Stimulated activated naive CD4-positive, alpha-beta T cell treated with Interleukin-2 at 50 U/mL for 16 hours (primary cell): ENCODE measurements at regions not wholly inside any gene's neighbourhood (a gene's known extent, or its start where the extent isn't known, plus 50 kb on each side); places are given as distances from the start of the nearest gene placed in this dataset.
A peak's percentile ranks its signal among the peaks of the same experiment; 100 is the strongest.

ENCODE experiments used
- DNase-seq: peaks from one replicate; lab custom pipeline; 2025; lab: John Stamatoyannopoulos, UW

DNA sequence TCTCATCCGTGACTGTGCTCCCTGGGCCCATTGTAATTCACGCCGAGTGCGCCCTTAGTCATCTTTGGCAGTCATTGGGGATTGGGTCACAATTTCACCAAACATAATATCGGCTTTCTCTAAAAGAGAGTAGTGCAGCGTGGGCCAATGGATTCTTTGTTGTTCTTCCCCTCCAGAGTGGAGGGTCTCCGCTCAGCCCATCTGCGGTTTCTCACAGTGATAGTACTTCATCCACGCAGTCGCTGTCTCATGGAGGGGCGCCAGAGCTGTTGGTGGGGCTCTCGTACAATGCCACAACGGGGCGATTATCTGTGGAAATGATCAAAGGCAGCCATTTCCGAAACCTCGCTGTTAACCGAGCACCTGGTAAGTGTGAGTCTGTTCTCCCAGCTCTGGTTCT lies 321.8 kb downstream of the SNAPC1 start:
- DNase-seq, result no peak

DNA sequence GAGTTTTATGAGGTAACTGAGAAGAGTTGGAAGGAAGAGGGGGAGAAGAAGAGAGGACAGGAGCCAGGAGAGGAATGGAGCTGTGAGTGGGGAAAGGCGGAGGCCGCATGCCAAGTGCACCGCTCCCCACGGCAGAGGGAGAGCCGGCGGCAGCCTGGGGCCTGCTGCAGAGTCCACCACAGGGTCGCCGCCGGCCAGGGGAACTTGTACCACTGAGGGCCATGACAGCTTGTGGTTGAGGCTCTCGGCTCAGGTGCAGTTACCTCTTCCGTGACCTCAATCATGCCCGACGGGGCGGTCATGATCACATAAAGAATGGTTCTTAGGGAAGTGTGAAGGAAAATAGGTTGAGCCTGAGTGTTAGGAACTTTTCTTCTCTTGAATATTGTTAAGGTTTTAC lies 325.0 kb downstream of the SNAPC1 start:
- no peak for DNase-seq

DNA sequence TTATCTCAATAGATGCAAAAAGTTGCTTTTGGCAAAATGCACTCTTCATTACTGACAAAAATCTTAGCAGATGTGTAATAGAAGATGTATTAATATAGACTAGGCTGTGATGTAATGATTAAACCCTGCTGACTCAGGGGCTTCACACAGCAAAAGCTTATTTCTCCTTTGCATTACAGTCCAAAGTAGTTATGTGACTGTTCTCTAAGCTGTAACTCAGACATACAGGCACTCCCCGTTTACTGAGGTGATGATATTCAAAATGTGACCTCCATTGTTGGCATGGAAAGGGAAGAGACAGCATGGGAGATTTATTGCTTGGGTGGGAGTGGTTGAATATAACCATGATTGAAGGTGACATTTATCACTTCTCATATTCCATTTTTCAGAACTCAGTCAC lies 331.5 kb downstream of the SNAPC1 start:
- DNase-seq, result no peak

DNA sequence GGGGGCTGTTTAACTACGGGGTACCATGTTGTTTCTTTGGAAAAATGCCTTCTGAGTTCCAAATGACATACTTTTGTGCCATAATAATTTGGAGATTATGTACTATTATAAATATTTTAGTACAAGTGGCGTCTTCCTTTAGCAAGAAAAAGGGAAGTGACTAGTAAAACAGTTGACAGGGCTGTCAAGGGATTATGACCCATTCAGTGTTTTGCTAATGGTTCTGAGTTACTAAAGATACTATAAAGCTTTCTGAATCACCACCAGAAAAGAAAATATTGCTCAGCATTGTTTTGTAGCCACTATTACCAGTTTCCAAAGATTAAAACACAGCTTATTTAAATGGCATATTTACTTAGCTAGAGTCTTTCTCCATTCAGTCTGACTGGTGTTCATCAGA lies 334.9 kb downstream of the SNAPC1 start:
- DNase-seq, result no peak

DNA sequence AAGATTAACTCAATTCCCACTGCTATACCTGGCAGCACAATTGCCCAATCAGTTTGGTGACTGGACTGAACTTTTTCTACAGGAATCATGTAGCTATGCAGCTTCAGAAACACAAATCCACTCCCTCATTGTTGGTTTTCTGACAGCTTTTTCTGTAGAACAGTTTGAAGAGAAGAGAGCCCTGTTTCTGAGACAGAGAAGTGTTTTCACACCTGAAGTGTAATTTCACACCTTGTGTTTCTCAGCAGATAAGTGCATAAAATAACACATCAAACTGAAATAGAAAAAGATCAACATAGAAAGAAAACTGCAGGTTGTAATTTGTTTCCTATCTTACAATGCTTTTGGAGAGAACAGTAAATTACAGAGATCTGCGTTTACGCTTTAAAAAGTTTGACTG lies 335.6 kb downstream of the SNAPC1 start:
- no peak for DNase-seq

DNA sequence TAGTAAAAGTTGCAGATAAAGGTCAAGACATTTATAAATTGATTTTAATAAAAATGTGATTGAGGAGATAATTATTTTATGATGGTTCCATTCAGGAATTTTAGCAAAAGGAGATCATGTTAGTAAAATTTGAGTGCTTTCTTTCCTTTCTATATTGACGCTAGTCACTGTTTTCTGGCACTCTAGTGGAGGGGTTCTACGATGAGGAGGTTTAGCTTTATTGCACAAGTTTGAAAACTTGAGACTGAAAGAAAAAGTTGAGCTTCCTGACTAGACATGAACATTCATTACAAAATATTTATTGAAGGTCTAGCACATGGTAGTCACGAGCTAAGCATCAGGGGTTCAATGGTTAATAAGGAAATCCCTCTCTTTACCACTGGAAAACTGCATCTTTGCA lies 336.1 kb downstream of the SNAPC1 start:
- DNase-seq, result no peak

DNA sequence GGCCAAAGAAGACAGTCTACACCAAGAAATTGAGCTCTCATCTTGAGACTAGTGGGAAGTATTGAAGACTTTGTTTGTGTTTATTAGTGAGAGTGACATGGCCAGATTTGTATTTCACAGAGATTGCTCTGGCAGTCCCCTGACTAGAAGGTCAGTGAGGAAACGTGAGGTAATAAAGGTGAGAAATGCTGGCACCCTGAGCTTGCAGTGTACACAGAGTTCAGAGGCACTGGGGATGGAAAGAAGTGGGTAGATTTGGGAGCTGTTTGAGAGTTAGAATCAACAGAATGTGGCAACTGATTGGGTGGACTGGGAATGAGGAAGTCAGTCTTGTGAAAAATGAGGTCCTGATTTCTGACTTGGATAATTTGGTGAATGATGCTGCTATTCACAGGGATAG lies 336.9 kb downstream of the SNAPC1 start:
- no peak for DNase-seq

DNA sequence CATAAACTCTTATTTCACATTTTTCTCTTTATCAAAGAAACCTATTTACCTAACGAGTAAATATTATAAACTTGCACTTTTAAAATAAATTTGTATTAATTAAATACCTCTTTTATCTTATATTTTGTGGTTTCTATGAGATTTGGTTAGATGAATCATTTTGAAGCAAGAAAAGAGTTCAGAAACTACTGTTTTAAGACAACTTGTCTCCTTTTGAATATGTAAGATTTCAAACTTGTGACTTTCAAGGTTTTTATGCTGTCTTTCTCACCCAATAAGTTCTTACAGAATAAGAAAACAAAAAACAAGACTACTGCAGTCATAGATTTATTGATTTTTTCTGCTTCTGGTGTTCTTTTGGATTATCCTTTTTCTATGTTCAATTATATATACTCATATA lies 339.0 kb downstream of the SNAPC1 start:
- DNase-seq, result no peak

DNA sequence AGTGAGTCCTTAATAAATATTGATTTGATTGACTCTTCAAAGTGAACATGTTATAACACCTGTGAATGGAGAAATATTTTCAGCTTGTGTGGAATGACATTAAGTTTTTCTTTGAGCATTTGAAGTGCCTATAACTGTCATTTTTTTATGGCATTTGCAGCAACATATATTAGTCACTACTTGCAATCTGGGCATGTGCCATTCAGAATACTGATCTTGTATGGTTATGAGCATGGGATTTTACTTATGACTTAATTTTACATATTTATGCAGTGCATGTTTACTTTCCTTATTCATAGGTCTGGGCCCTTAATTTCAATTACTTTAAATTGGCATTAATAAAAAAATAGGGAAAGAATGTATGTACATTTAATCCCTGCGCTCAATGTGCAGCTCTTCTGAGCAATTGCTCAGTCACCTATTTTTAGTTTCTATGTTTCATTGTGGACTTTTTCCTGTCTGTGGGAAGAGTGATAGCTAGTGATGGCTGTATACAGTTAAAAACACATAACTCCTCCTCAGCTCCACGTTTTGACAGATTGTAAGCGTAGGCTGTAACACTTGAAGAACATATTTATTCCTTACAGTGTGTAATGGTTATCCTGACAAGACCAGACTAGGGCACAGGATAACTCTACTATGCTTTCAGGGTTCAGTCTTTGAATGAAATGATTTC lies 339.6 kb downstream of the SNAPC1 start:
- no peak for DNase-seq

DNA sequence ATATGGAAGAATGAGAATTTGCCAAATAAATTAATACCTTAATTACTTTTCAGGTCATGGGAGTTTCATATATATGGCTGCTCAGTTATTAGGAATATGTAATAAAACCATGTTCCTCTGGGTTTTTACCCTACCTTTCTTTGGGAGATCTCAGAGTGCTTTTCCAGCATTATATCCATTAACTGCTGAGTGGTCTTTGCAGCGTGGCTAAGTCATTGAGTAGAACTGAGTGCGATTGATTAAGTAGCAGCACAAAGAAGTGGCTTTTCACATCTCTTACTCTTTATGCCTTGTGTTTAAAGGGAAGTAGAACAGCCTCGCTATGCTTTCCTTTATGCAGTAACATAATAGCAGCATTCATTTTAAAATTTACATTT lies 340.1 kb downstream of the SNAPC1 start:
- no peak for DNase-seq

DNA sequence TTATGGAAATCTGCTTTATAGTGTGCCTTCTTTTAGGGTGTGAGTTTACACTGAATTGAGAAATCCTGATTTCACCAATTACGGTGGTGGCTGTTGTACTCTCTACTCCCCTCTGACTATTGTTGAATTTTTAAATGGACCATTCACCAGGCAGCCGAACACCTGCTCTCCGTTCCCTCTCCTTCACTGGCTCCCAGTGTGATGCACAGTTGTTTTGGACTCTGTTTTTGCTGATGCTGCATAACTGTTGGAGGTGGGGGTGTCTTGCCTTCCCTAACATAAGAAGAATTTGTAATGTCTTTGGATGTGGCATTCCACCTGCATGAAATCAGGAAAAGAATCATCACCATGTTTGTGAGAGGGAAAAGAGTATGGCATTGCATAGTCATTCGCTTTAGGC lies 341.2 kb downstream of the SNAPC1 start:
- no peak for DNase-seq

DNA sequence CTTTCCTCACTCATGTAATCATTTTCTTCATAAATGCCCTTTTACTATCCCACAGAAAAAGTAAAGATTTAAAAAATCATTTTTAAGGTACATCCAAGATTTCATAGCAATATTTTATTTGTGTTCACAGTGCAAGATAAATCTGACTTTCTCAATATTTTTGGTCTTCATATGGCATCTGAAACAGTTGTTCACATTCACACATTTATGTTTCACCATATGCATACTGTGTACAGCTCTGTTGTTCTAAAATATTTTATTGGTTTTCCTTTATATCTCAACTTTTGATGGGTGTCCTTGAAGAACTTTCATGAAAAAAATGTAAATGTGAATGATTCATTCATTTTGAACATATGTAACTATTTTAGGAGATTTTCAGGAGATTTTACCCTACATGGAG lies 348.7 kb downstream of the SNAPC1 start:
- DNase-seq, result no peak

DNA sequence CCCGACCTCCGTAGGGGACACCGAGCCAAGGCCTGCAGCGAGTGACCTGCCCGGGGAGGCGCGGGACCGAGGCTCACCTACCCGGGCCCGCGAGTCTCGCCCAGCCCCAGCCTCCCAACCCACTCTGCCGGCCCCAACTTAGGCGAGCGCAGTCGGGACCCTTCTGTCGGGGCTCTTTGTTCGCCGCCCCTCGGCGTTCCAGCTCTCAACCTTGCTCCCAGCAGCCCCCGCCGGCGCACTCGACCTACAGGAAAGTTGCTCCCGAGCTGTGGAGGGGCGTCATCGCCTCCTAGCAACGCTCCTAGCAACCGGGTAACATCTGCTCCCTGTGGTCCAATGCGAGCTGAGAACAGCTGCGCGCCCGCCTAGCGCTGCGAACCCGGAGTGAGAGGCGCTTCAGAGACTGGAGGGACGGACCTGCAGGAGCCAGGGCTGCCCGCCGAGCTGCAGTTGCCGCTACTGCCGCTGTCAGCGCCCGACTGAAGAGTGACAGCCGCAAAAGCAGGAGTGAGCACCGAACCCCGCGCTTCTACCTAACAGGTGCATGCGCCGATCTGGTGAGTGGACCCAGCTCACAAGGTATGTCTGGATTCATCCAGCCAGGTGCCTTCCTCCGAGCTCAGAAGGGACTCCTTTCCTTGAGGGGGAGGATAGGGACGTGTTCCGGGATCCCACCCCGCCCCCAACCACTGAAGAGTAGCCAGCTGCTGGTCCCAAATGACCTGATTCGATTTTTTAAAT lies 355.0 kb downstream of the SNAPC1 start:
- DNase-seq, result peak; percentile 40

DNA sequence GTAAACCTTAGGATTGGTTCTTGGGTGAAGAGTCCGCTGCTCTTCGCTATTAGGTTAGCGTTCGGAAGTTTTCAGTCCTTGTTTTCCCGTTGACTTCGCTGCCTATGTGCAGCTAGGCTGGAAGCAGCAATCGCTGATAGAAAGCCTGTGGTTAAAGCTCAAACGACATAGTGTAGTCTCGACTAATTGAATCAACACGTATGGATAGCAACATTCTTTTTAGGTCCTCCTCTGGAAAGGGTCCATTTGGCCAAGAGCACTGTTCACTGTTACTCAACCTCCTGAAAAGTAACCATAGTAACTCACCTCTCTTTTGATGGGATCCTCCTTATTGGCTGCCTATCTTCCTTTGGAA lies 355.5 kb downstream of the SNAPC1 start:
- DNase-seq, result no peak

DNA sequence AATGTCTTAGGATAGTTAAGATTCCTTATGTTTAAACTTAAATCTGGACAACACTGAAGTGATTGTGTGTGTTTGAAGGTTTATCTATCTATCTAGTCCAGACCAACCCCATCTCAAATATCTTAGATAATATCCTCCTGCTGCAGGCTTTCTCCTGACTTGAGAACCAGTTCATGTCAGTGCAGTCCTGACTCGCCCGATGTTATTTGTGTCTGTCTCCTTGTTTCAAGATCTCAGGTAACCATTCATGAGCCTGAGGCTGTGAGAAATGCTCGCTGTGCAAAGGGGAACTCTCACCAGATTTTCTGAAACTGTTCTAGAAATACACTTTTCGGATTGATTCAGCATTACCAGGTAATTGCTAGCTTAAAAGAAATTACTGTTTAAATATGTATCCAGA lies 356.2 kb downstream of the SNAPC1 start:
- DNase-seq, result no peak

DNA sequence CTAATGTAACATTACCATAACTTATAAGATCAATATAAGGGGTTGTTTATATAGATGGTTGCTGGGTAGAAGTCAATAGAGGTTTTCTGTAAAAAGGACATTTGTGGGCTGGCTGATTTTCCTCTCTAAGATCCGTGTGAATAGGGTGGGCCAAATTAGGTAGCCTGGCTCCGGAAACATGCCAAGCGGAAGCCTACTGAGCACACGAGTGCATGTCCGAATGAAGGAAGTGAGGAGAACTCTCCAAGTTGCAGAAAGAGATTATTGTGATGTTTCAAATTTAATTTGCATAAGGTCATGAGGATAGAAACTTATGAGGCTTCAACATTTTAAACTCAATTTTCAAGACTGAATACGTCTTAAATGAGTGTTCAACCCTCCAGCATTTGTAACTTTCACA lies 356.7 kb downstream of the SNAPC1 start:
- no peak for DNase-seq

DNA sequence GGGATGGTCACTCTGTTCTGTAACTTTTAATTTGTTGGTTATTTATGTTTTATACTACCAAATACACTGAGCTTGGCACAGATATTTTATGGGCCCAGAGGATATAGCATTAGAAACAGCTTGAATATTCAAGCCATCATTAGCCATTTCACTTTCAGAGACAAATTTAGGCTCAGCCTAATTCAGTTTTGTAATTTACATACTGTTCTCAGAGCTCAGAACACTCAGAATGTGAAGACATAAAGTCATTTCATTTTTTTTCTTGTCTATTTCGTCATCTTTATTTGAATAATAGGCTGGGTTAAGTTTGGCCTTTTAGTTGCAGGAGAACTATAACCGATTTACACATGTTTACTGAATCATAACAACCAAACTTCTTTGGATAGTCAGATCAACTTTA lies 361.7 kb downstream of the SNAPC1 start:
- DNase-seq, result no peak

DNA sequence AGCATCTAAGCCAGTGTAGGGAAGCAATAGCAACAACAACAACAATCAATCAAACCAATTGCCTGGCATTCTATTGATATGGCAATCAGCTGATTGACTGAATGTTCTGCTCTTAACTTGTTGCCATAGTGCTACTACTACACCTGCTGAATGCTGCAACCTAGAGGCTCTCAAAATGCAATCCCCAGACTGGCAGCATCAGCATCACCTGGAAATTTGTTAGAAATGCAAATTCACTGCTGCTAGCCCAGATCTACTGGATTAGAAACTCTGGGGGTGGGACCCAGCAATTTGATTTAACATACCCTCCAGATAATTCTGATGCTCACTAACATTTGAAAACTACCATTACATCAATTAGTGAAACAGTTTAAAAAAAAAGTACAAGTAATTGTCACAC lies 363.6 kb downstream of the SNAPC1 start:
- DNase-seq, result no peak

DNA sequence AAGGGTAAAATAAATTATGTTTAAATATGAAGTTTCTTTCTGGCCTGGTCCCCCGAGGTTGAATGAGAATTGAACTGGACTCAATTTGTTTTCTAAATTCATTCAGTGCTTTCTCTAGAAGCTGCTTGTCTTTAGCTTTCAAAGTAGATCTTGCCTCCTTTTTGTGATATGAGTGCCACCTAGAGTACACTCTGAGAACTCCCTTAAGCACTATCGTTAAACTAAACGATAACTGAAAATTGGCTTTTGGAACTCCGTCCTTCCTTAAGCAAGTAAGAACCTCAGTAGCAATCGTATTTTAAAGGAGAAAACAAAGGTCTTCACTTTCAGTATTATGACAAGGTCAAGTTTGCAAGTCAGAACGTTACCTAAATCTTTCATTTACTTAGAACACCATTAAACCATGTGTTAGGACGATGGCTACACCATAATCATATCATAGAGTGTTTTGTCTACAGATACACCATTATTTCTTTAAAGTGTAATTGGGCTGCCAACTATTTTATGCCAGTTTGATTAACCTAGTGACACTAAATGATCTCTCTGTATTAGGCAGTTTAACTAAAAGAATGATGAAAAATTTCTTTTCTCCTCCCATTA lies 364.8 kb downstream of the SNAPC1 start:
- DNase-seq, result no peak

DNA sequence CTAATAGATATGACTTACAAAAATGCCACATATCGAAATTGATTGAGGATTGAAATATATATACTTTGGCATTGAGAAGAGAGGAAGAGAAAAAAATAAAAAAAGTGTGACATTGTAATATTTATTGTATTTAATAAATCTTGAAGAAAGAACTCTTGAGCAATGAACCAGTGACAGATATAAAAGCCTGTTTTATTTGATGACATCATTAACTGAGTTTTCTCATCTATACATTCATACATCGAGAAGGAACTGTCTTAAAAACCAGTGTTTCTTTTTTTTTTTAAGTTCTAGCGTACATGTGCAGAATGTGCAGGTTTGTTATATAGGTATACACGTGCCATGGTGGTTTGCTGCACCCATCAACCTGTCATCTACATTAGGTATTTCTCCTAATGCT lies 368.2 kb downstream of the SNAPC1 start:
- DNase-seq, result no peak

DNA sequence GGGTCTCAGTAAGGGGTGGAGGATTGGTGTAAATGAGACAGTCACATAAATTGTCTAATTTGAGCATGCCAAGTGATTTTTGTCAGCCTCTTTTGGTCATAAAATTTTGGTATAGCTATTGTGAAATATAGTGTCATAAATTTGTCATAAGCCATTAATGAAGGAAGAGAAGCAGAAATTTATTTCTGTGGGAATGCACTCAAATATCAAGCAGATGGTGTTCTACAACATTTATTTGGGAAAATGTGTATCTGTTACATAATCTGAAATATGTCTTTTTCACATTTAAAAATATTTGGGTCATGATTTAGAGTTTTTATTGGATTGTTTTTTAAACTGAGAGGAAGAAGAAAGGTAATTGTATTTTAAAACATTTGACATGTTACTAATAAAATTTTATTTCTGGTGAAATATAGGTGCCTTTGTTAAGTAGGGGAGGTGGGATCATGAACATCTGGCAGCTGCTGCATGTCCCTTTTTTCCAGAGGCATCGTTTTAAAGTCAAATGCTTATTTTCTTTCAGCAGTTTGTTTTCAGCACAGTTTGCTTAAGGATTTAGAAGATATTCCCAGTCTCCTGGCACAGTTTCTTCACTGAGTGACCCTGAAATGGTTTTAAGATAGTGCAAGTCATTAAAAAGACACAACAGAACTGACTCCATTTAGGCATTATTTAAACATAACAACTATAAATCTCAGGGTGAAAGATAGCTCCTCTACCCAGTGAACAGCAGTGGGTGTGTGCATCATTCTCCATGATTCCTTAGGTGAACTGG lies 371.7 kb downstream of the SNAPC1 start:
- DNase-seq, result no peak

DNA sequence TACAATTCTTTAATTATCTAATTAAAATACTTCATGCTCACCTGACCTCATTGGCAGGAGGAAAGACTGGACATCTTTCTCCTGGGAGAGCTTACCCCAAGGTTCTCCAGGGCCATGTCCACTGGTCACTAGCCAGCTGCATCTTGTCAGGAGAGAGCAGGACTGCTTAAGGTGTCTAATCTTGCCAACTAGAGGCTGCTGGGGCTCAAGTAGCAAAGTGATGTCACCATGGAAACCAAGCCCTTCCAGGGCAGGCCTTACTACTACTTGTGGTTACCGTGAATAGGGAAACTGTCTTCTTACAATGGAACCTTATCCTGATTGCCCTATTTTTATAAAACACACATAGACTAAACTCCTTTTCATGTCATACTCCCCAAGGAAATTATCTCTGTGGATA lies 376.4 kb downstream of the SNAPC1 start:
- DNase-seq, result no peak

DNA sequence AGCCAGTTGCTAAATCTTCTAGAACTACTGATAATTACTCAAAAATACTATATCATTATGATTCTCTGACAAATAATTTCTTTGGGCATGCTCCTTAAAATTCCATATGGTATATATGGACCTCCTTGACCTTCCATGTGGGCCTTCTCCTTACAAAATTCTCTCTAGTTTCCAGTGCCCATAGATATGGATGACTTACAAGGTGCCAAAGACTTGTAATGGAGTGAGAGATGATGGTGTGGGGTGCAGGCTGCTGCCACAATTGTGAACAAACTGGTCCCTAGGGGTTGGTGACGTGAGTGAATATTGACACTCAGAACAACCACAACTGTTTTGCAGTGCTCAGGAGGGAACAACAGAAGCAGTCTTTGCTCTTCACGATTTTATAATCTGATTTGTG lies 378.9 kb downstream of the SNAPC1 start:
- no peak for DNase-seq
